ENCODE measurements at regions not wholly inside any gene's neighbourhood (a gene's known extent, or its start where the extent isn't known, plus 50 kb on each side); places are given as distances from the start of the nearest gene placed in this dataset.

- Histone ChIP-seq H3K36me3 (no peaks in the 10 kb centered on the region), H3K27me3 (no peaks in the 10 kb centered on the region), H3K4me1 (no peaks in the 10 kb centered on the region), H3K9me3 (no peaks in the 10 kb centered on the region), H3K27ac (no peak overlapping the region), H3K4me3 (no peak overlapping the region)
- intact Hi-C loops (cut with DNase I; ENCODE audit: low total_unique reads): no loop called here
- ATAC-seq: no peak
- DNase-seq: no peak
- in situ Hi-C loops (cut with MboI; ENCODE audit: low sequenced_read_pairs in 4 of 4): no loop called here
- TF ChIP-seq, protein P1, sequence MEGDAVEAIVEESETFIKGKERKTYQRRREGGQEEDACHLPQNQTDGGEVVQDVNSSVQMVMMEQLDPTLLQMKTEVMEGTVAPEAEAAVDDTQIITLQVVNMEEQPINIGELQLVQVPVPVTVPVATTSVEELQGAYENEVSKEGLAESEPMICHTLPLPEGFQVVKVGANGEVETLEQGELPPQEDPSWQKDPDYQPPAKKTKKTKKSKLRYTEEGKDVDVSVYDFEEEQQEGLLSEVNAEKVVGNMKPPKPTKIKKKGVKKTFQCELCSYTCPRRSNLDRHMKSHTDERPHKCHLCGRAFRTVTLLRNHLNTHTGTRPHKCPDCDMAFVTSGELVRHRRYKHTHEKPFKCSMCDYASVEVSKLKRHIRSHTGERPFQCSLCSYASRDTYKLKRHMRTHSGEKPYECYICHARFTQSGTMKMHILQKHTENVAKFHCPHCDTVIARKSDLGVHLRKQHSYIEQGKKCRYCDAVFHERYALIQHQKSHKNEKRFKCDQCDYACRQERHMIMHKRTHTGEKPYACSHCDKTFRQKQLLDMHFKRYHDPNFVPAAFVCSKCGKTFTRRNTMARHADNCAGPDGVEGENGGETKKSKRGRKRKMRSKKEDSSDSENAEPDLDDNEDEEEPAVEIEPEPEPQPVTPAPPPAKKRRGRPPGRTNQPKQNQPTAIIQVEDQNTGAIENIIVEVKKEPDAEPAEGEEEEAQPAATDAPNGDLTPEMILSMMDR (IDR thresholded peaks at IDR 0.05 in 4 of 5, conservative IDR thresholded peaks at IDR 0.05 in 1 of 5): no peak
- no peak for TF ChIP-seq POLR2A (IDR thresholded peaks at IDR 0.05)
Measured at GRCh38 chr12:115108129-115109100, 424.4 kb upstream of the TBX3 start.

DNA sequence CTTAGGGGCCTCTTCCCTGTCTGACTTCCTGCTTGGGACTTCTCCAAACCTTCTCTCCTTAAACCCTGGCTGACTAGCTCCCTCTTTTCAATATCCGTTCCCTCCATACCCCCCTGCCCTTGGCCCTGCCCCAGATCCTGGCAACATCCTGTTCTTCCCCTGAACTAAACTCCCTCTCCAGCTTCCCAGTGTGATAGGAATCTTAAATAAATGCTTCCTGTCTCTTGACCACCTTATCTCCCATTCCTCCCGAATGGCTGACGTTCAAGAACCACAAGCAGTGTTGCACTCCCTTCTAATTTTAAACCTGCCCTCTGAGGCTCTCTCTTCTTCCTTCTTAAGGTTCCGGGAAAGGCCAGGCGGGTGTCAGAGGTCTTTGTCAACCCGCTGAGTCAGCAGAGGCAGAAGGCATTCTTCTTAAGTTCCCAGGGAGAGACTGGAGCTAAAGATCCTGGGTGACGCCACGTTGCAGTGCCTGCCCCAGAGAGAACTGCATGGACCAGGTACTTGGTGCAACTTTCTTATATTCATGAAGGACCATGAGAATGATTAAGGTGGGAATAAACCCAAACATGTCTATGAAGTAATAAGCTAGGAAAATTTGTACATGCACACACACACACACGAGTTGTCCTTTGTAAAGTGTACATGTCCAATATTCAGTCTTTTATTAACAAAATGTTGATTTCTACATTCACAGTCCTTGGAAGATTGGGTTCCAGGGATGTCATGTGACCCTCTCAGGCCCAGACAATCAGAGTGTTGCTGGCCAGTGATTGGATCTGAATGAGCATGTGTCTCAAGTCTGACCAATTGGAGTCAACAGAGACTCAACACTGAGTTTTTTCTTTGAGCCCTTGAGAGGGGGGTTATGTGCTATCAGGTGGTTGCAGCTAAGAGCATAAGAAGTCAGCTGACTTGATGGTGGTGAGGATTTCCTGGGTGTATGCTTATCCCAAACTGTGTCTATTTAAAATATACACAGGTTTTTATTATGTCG lies 420.2 kb upstream of the TBX3 start:
- Histone ChIP-seq H3K9me3 (no peaks in the 10 kb centered on the region), H3K27ac (no peak overlapping the region), H3K4me3 (no peak overlapping the region), H3K4me1 (no peaks in the 10 kb centered on the region), H3K36me3 (no peaks in the 10 kb centered on the region), H3K27me3 (no peaks in the 10 kb centered on the region)
- intact Hi-C loops (cut with DNase I; ENCODE audit: low total_unique reads) (no loop called here), in situ Hi-C loops (cut with MboI; ENCODE audit: low sequenced_read_pairs in 4 of 4) (no loop called here)
- TF ChIP-seq, protein P1 (IDR thresholded peaks at IDR 0.05 in 4 of 5, conservative IDR thresholded peaks at IDR 0.05 in 1 of 5): no peak
- no peak for TF ChIP-seq POLR2A (IDR thresholded peaks at IDR 0.05)
- ATAC-seq: no peak
- DNase-seq: no peak

GRCh38 chr12:115102450-115102849 lies 418.5 kb upstream of the TBX3 start:
- TF ChIP-seq, protein P1 (IDR thresholded peaks at IDR 0.05 in 4 of 5, conservative IDR thresholded peaks at IDR 0.05 in 1 of 5): no peak
- no peak for TF ChIP-seq POLR2A (IDR thresholded peaks at IDR 0.05)
- ATAC-seq (no peak), DNase-seq (no peak)
- Histone ChIP-seq H3K4me3 (no peak overlapping the region), H3K36me3 (no peaks in the 10 kb centered on the region), H3K27me3 (no peaks in the 10 kb centered on the region), H3K9me3 (no peaks in the 10 kb centered on the region), H3K27ac (no peak overlapping the region), H3K4me1 (no peaks in the 10 kb centered on the region)
- in situ Hi-C loops (cut with MboI; ENCODE audit: low sequenced_read_pairs in 4 of 4): no loop called here
- intact Hi-C loops (cut with DNase I; ENCODE audit: low total_unique reads): no loop called here

DNA sequence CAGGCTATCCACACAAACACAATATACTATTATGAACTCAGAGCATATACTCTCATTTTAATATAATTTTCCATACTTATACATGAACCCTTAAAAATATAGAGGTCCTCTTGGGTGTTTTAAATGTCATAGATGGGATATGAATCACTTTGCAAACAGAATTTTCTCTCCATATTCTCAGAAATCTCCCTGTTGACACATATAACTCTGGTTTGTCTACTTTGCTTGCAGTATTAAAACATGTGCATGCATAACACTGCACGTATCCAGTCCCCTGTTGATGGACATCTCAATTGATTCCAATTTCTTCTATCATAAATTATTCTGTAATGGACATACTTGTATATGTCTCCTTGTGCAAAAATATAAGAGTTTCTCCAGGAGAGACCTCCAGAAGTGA lies 417.5 kb upstream of the TBX3 start:
- no peaks in the 10 kb centered on the region for H3K36me3 ChIP-seq
- H3K4me1 ChIP-seq: no peaks in the 10 kb centered on the region
- intact Hi-C loops (cut with DNase I; ENCODE audit: low total_unique reads) (no loop called here), in situ Hi-C loops (cut with MboI; ENCODE audit: low sequenced_read_pairs in 4 of 4) (no loop called here)
- DNase-seq (no peak), ATAC-seq (no peak)
- H3K4me3 ChIP-seq: no peak overlapping the region
- no peaks in the 10 kb centered on the region for H3K27me3 ChIP-seq
- no peak overlapping the region for H3K27ac ChIP-seq
- no peaks in the 10 kb centered on the region for H3K9me3 ChIP-seq
- TF ChIP-seq, protein P1 (IDR thresholded peaks at IDR 0.05 in 4 of 5, conservative IDR thresholded peaks at IDR 0.05 in 1 of 5): no peak

Measured in gastrocnemius medialis (tissue), 4 donors.